HG03469 (cell line): ENCODE measurements at regions not wholly inside any gene's neighbourhood (a gene's known extent, or its start where the extent isn't known, plus 50 kb on each side); places are given as distances from the start of the nearest gene placed in this dataset.
"Not testable (repeated sequence)": the region's sequence is repeated elsewhere in the genome, so short reads cannot be mapped to it uniquely, and the experiment has no call there.

ENCODE experiments used
- ATAC-seq: cut with Tn5 transposase; IDR thresholded peaks from one replicate; pipeline ENCODE4 v1.9.1; 2021; ENCODE audit warnings: mild to moderate bottlenecking, moderate library complexity, moderate number of reproducible peaks; ENCODE audit not compliant: unreplicated experiment

GRCh38 chr9:75718677-75719076 lies 171.8 kb upstream of the PCSK5 start:
- ATAC-seq, result no peak

GRCh38 chr9:75728391-75728790 lies 162.1 kb upstream of the PCSK5 start:
- ATAC-seq, result no peak

DNA sequence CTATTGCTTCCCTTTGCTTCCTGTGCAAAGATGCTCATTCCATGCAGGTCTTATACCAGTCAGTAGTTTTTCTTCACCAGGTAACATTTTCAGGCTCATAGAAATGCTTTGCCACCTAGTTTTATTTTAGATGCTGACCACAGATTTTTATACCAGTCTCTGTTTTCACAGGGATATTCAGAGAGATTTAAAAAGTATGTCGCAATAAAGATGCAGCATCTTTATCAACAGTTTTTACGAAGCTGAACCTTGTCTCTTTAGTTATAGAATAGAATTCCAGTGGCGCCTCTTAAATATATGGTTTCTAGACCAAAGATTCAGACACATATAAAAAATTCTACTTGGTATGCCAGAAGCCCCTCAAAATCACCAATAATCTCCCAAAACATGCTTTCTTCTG lies 155.7 kb upstream of the PCSK5 start:
- no peak for ATAC-seq

DNA sequence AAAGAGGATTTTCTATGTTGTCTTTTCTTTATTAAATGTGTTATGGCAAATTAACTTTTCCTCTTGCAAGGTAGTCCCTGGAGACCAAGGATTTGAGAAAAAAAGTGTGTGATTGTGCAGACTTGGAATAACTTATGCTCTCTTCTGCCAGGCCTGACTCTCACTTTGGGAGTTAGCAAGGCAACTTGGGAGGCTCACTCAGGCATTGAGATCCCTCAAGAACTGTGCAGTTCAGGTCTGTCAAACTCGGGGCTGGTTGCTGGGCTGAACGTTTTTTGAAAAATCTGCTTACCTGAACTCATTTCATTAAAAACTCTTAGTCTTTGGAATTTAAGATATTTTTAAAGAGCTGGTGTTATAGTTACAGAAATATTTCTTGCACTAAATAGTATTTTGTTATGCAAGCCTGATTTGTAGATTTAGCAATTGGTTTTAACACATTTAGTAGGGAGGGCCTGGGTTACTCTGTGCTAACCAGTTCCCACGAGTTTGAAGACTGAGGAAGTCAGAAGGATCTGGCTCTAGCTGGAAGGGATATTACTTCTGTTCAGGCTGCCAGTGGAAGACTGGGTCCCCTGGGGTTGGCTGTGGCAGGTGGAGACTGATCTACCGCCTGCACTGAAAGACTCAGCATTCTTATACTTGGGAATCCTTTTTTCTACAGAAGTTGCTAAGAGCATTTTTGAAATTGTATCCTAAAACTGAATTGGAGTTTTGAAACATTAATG lies 150.4 kb upstream of the PCSK5 start:
- ATAC-seq, result no peak

- no peak for ATAC-seq
These were observed 146.6 kb upstream of the PCSK5 start for GRCh38 chr9:75743855-75744254.

GRCh38 chr9:75754080-75754479 lies 136.4 kb upstream of the PCSK5 start:
- ATAC-seq, result no peak

DNA sequence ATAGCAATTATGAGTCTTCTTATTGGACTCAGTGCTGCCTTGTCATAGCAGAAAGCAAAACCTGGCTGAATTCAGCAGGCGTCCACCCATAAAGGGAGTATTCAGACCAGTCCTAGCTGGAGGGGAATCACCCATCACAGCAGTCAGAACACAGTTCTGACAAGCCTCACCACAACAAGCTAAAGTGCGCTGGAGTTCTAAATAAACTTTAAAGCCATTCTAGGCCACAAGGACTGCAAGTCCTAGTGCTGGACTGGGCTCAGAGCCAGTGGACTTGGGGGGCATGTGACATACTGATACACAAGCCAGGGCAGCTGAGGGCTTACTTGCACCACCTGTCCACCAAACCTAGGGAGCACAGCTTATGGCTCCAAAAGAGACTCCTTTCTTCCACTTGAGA lies 115.3 kb upstream of the PCSK5 start:
- no peak for ATAC-seq

GRCh38 chr9:75775966-75776691 lies 114.3 kb upstream of the PCSK5 start:
- no peak for ATAC-seq

DNA sequence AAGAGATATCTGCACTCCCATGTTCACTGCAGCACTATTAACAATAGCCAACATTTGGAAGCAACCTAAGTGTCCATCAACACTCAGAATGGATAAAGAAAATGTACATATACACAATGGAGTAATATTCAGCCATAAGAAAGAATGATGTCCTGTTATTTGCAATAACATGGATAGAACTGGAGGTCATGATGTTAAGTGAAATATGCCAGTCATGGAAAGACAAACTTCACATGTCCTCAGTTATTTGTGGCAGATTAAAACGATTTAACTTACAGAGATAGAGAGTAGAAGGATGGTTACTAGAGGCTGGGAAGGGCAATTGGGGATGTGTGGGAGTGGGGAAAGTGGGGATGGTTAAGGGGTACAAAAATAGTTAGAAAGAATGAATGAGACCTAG lies 110.3 kb upstream of the PCSK5 start:
- no peak for ATAC-seq

GRCh38 chr9:75788006-75788634 lies 102.4 kb upstream of the PCSK5 start:
- ATAC-seq, result no peak

DNA sequence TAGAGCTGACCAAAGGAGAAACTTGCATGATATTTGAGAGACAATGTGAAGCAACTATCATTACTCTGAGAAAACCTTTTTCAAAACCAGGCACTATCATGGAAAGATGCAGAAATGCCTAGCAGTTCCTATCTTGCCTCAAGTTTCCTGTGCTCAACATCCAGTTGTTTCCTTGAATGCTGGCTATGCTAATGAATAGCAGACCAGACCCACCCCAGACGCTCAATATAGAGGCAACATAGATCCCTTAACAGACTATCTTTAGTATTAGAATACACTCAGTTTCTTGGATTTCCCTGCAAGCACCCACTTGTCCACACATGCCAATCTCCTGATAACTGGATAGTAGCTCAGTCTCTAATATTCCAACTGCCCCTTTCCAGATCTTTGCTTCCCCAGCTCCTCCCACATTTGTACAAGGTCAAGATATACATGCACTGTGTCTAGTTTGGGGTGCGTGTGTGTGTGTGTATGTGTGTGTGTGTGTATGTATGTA lies 93.3 kb upstream of the PCSK5 start:
- ATAC-seq, result no peak

DNA sequence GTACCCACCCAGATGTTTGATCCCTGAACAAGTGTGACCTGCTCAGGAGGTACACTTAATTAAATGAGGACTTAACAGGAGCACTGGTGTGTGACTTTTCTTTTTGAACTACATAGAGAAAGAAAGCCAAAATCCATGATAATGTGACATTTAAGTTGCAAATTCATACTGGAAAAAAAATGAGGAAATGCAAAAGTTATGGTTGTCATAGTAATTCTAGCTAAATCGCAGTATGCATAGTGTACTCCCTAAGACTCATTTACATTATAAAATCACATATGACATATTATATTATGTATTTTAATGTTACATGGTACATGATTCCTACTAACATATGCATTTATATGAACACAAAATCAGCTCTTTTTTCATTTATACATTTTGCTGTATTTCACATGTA lies 92.0 kb upstream of the PCSK5 start:
- no peak for ATAC-seq

- no peak for ATAC-seq
These were observed 87.3 kb upstream of the PCSK5 start for GRCh38 chr9:75803130-75803529.

- no peak for ATAC-seq
These were observed 80.4 kb upstream of the PCSK5 start for GRCh38 chr9:75810063-75810462.

DNA sequence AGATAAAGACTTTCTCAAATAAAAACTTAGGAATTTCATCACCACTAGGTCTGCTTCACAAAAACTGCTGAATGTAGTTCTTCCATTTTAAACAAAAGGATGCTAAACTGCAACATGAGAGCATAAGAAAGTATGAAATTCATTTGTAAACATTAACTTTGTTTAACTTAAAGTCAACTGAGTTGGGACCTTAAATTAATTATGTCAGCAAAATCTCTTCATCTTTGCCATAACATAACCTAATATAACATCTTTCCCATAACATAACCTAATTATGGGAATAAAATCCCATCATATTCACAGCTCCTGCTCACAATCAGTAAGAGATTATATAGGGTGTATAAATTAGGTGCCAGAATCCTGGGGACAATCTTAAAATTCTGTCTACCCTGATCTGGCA lies 78.8 kb upstream of the PCSK5 start:
- ATAC-seq, result no peak

DNA sequence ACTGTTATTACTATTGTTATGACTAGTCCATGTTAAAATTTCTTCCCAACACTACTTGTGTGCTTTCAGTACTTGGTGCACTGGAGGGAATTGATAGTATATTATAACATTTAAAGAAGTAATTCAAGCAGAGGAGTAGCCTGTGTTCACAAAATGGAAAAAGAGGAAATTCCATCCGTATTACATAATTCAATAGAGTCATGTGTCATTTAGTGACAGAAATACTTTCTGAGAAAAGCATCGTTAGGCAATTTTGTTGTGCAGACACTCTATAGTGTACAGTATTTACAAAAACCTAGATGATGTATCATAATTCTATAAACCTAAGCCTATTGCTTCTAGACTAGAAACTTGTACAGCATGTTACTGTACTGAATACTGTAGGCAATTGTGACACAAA lies 78.3 kb upstream of the PCSK5 start:
- ATAC-seq, result no peak

DNA sequence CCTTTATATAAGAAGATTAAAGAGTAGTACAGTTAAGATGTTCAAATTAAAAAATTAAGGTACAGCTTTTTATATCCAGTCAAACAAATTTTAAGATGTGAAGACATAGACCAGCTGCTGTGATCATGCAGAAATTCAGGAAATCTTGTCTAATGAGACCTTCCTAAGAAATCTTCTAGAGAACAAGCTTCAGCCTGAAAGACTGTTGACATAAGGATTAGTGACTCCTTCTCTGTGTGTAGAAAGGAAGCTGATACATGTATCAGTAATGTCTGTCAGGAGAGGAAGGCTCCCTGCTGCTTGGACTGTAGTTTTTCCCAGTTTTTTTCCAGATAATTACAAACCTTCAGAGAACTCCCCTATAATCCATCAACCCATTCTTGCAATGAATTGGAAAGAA lies 75.8 kb upstream of the PCSK5 start:
- ATAC-seq, result no peak

GRCh38 chr9:75820471-75821115 lies 69.9 kb upstream of the PCSK5 start:
- not testable (repeated sequence) for ATAC-seq

GRCh38 chr9:75823151-75823550 lies 67.3 kb upstream of the PCSK5 start:
- ATAC-seq, result no peak

DNA sequence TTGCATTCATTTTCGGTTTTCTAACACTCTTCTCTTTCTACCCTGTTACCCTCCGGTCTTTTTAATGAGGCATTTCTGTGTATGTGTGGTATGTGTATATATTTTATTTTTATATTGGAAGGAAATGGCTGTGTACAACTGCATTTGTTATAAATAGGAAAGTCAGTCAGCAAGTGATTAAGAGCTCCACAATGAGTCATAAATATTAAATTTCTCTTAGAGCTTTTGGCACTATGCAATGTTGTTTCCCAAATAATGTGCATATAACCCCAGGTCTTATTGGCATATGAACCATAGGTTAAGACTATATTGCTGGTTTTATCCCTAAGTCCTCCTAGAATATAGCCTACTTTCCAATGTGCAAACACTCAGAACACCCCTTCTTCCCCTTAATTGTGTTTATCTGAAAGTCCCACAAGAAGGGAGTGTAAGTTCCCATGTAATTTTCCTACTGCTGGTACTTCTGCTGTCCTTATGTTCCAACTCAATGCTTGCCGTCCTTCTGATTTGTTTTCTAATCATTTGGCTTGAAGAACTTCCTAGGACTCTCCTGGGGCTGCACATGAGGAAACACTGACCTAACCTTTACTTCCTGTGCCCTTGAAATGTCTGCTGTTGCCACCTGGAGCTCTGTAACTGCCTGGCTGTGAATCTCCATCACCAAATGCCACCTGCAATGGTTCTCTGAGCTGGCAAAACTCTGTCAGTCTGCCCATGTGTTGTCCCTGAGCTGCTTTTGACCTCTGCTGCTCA lies 65.5 kb upstream of the PCSK5 start:
- no peak for ATAC-seq

DNA sequence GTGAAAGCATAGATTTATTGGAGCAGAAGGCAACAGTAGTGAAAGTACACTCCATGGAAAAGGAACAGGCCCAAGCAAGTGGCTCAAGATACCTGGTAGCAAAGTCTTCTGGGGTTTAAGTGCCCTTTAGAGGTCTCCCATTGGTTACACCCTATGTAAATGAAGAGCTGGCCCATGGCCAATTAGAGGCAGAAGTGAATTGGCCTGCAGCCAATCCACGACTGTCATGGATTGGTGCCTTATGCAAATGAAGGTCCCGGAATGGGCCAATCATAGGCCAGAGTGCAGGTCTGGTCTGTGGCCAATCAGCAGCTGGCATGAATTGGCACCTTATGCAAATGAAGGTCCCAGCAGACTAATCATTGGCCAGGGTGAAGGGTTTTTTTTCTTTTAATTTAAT lies 64.2 kb upstream of the PCSK5 start:
- ATAC-seq, result no peak
